ENCODE measurements at regions not wholly inside any gene's neighbourhood (a gene's known extent, or its start where the extent isn't known, plus 50 kb on each side); places are given as distances from the start of the nearest gene placed in this dataset.

DNA sequence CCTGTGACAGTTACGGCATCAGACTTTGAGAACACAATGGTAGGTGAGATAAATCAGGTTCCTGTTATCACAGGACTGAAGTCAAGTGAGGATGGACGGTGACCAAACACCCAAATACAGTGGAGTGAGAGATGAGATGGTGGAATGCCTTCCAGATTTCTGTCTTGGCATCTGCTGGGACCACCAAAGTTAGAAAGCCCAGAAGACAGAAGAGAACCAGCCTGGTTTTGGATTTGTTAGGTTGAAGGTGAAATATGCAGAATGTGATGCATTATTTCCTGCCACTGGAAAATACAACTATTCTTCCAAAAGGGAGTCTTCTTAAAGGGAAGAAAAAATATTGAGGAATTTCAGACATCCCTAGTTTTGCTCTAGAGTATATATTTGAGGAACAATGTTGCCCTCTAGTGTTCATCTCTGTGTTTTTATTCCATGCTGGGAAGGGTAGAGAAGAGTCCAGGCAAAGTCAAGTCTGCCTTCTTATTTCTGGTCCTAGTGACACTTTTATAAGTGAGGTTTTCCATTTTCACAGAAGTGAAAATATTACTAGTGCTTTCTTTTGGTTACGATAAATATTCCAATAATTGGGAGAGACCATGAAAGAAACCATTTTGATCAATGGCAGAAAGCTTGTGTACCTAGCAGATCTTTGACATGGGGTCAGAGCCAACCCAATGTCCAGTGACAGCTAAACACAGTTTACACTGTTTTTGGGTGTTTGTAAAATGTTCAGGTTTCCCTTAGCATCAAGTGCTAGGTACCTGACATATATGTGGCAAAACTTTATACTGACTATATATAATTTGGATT lies 142.3 kb upstream of the ANKH start:
- DNase-seq, result peak; percentile 51

DNA sequence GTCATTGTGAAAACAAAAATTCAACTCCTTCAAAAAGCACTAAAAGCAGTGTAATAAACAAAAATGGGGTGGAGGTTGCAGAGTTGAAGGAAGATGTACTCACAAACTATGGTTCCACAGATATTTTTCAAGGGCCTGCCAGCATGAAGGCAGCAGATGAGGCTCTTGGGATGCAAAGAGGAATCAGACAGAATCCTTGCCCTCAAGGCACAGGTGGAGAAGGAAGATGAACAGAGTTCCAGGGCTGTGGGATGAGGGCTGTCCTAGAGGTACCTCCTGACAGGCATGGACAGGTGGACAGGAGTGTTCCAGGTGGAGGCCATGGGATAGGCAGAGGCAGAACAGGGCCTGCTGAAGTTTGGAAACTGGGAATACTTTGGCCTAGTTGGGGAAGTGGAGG lies 140.5 kb upstream of the ANKH start:
- no peak for DNase-seq

DNA sequence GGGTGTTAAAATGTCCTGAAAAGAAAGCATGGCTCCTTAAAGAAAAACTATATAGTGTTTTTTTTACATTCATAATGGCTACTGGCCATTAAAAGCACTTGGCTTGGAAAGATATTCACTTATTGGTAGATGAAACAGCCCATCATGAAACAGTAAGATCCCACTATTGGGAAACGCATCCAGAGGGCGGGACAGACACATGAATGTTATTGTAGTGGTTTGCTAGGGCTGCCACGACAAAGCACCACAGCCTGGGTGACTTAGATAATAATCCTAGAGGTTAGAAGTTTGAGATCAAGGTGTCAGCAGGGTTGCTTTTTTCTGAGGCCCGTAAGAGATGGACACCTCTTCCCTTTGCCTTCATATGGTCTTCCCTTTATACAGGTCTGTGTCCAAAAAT lies 139.4 kb upstream of the ANKH start:
- no peak for DNase-seq

DNA sequence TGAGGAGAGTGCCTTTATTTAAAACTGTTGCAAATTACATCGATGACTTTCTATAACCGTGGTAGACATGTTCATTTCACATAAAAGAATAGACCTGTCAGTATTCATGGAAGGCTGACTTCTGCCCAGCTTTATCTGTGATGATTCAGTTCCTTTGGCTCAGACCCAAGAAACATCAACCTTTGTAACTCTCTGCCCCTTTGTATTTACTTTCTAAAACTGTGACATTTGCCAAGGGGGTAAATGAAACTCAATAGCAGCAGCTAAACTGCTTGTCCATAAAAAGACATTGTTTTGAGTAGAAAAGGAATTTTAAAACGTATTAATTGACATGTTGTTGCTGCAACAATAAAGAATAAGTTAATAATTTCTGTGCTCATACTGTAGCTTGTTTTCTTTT lies 137.8 kb upstream of the ANKH start:
- DNase-seq, result no peak

DNA sequence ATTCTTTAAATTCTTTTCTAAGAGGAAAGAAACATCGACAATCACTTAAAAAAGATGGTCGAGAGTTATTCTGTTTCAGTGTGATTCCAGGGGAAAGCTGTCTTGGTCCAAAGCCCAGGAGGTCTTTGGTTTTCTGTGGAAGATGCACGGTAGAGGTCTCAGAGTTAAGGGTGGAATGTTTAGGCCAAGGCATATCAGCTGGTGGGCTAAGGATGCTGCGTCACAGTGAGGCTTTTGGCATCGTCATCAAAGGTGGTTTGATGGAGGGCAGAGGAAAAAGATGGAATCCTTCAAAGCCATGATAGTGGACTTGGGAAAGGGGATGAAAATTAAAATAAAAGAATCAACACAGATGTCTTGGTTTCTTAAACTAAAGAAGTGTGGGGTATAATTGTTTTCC lies 137.3 kb upstream of the ANKH start:
- DNase-seq, result no peak

DNA sequence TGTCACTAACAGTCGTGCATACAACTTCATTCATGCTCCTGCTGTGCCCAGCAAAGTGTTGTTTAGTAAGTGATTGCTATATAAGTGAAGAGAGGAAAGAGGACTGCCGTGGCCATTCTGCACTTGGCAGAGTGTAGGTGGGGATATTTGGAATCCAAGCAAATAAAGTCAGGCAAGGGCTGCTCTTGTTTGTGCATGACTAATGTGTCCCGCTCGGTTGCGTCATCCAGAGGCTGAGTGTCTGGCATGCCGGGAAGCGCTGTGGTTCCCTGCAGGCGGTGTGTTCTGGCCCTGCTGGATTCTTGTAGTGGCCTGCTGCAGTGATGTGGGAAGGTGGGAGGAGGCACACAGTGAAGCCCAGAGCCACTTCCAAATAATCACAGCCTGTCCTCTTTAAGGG lies 136.9 kb upstream of the ANKH start:
- no peak for DNase-seq

DNA sequence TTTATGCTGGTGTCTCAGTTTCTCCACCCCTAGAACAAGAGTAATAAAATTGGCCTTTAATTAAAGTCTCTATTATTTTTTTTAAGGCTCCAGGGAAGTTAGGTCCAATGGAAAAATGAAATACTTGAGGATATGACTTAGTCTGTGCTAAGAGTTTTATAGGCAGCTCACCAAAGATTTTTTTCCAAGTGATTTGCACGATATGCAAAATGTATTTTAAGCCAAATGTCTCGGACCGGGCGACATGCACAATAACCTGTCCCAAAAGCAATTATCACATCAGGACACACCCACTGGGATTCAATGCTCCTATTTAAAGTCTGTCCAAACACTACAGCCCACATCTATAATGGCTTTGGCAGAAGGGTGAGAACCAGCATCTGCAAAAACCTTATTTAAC lies 136.1 kb upstream of the ANKH start:
- DNase-seq, result no peak

DNA sequence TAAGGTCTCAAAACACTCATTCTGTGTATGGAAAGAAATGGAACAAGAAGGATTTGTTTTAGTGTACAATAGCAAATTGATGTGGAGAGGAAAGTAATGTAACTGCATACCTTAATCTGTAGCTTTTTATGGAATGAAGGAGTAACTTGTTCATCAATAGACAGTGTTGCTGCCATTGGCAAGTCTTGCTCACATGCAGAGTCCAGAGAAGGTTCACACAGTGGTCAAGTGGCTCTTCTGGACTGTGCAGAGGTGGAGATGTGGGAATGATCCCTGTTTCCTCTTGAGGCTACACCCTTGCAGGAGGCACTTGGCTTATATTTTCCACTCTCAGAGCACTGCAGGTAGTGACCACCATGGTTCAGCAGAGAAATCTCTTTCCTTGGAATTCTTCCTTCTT lies 132.9 kb upstream of the ANKH start:
- no peak for DNase-seq

DNA sequence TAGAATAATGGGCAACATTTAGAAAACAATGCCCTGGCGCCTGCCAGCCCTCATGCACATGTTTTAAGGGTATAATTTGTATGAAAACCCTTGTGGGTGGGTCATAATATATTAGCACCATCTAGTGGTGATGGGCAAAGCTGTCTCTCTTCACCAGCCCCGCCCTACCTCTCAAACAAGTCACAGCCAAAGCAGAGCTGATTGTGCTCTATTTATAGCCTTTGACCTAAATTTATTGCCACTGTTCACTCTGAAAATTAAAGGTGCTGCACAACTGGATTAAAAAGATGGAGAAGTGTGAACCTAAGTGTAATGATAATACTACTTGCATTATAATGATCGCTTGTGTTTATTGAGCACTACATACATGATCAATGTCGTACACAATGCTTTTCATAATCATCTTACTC lies 131.9 kb upstream of the ANKH start:
- peak; percentile 80 for DNase-seq

DNA sequence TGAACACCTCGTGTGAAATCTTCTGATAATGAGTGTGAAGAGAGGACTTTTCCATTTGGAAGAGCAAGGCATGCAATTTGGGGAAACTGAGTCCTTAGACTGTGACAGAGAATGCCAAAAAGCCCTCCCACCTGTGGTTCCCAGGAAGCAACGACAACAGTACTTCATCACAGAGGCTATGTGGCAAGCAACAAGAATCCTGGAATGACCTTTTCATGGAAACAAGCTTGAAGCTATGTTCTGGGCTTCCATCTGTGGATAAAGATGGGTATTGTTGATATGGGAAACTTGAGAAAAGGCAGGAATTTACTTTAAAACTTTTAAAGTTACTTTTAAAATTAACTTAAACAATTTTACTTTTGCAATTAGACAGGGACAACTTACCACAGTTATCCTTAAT lies 131.2 kb upstream of the ANKH start:
- no peak for DNase-seq

DNA sequence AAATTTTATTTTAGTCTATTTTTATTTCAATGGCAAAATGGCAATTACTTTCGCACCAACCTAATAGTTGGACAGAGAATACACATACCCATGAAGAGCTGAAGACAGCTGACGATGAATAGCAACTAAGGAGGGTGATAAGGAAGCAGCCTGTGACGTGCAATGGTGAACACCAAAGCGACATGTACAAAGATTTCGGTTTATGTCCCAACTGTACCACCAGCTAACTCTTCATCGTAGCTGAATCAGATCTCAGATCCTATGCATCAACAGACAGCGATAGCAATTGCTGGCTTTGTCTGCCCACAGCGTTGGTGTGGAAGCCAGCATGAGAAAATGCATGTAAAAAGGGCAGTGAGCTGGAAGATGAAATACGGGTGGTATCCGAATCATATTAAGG lies 130.6 kb upstream of the ANKH start:
- no peak for DNase-seq

DNA sequence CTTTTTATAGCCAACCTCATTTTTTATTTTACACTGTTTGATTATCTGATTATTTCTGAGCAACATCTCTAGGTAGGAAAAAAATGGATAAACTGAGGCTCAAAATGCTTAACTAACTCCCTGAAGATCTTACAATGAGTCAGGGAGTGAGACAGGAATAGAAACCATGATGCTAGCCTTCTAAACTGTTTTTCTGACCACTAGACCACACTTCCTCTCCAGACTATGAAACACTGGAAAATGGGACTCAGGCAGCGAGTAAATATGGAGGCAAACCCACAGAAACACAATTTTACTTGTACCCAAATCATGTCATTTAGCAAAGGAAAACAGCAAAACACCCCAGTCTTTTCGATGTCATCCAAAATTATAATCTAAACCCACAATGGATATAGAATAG lies 129.9 kb upstream of the ANKH start:
- DNase-seq, result no peak

DNA sequence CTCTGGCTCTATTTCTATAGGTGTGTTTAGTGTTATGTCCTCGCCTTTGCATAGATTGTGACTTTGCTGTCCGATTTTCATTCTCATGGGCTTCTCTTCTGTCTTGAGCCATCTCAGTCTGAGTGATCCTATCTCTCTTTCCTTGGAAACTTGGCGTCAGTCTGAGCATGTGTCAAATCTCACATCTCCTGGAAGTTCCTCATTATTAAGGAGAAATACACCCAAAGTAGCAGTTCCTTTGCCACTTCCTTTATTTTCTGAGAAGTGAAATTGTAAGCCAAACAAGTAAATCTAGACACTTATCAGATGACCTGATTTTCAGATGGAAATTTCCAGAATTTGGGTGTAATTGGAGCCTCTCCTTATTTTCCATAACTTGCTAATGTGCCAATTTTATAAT lies 126.9 kb upstream of the ANKH start:
- DNase-seq, result no peak

DNA sequence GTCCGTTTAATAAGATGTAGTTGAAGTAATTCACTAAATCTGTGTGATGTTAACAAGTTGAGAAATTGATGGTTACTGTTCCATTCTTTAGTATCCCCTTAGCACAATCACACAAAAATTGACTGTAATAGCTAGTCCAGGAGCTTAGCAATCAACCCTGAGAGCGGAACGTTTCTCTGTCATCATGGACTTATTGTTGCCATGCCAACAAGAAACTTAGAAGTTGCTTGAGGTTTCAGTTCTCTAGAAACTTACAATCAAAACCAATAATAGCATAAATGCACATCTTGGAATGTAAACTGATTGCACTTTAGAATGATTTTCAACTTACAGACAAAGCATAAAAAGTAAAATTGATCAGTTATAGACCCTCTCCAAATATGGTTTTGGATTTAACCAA lies 125.4 kb upstream of the ANKH start:
- peak; percentile 37 for DNase-seq

DNA sequence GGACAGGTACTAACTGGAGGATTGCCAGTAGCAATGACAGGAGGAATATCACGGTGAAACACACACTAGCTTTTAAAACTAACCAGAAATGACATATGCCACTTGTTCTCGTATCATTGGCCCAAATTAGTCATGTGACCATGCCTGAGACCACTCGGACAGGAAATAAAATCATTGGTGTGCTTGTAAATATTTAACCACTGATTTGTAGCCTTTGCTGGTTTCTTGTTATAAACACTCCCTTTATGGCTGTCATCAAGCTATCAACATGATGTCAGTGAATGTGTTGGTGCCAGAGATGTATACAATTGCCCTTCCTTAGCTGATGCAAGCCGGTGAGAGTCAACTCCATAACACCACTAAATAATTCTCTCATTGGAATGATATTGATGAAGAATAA lies 123.7 kb upstream of the ANKH start:
- no peak for DNase-seq

DNA sequence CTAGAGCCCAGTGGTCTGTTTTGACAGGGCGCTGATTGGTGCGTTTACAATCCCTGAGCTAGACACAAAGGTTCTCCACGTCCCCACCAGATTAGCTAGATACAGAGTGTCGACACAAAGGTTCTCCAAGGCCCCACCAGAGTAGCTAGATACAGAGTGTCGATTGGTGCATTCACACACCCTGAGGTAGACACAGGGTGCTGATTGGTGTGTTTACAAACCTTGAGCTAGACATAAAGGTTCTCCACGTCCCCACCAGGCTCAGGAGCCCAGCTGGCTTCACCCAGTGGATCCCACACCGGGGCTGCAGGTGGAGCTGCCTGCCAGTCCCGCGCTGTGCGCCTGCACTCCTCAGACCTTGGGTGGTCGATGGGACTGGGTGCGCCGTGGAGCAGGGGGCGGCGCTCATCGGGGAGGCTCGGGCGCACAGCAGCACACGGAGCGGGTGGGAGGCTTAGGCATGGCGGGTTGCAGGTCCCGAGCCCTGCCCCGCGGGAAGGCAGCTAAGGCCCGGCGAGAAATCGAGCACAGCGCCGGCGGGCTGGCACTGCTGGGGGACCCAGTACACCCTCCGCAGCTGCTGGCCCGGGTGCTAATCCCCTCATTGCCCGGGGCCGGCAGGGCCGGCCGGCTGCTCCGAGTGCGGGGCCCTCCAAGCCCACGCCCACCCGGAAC lies 122.0 kb upstream of the ANKH start:
- peak; percentile 59 for DNase-seq

DNA sequence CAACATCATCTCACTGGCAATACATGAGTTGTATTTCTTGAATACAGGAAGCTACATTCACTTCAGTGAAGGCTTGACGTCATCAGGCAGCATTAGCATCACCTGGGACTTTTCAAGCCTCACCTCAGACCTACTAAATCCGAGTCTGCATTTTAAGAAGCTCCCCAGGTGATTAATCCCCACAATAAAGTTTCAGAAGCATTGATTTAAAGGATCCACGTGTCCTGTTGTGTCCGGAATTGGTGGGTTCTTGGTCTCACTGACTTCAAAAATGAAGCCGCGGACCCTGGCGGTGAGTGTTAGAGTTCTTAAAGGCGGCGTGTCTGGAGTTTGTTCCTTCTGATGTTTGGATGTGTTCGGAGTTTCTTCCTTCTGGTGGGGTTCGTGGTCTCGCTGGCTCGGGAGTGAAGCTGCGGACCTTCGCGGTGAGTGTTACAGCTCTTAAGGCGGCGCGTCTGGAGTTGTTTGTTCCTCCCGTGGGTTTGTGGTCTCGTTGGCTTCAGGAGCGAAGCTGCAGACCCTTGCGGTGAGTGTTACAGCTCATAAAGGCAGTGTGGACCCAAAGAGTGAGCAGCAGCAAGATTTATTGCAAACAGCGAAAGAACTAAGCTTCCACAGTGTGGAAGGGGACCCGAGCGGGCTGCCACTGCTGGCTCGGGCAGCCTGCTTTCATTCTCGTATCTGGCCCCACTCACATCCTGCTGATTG lies 121.3 kb upstream of the ANKH start:
- peak; percentile 85 for DNase-seq

DNA sequence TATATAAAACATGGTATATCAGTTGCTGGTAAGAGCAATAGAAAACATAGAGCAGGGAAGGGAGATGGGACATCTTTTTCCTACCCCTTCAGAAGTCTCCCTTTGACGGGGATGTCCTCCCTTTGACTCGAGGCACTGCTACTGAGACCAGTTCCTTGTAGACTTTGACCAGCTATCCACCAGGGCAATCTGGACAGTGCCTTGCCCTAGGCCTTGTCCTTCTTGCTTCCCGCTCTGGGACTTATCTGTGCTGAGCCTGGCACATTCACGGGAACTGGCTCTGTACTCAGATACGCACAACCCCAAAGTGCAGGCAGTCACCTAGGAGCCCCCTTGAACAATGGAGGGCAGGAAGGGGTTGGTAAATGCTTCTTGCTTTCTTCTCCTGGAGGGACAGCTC lies 116.6 kb upstream of the ANKH start:
- no peak for DNase-seq

DNA sequence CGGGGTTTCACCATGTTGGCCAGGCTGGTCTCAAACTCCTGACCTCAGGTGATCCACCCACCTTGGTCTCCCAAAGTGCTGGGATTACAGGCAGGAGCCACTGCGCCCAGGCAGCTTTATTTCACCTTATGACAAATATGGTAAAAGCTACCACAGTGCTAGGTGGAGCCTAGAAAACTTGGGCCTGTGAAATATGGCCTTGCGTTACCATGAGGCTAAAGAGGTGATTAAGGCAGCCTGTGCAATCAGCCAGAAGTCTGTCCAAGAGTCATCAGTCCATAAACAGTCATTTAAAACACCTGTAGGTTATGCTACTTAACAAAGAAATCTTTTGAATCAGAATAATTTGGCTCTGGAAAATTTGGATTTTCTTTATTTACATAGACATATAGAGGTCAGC lies 114.8 kb upstream of the ANKH start:
- DNase-seq, result no peak

DNA sequence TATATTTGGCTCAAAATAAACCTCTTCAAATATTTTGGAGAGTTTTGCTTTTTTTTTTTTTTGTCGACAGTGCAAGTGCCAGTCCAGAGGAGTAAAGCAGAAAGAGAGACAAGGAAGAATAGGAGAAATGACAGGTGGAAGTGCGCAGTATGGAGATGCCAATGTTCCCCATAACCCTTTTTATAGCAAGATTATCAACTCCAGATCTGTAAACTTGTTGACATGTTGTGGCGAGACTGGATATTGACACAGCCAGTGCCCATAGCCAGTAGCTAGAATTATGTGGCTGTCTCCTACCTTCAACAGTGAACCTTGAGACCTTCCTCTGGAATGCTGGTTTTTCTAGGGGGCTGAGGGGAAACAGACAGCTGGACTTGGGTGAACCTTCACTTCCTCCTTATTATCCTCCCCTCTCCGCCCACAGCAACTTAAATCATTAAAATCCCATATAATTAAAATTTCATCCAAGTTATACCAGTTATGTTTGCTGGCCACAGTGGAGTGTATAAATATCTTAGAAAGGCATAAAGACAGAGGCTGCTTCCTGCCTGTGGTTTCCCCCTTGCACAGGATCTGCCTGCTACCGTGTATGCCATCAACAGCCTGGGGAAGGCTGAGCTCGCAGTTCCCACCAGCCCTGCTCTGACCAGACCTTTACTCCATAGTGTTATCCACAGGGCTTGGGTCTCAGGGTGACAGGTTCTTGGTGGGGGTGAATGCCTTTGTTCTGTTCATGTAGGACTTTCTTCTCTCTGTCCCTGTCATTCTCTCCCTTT lies 112.3 kb upstream of the ANKH start:
- peak; percentile 28 for DNase-seq

DNA sequence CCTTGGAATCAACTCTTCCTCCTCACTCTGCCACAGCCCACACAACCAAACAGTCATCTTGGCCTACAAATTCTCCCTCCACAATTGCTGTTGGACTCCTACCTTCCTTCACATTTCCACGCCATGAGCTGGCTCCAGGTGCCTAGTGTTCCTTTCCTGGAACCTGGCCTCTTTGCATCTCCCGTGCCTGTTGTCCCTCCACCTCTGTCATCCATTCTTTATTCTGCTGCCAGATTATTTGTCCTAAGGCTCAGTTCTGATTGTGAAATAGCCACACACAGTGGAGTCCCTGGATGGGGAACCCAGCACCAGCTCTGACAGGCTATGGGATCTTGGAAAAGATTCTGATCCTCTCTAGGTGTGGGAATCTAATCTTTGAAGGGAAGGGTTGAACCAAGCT lies 109.1 kb upstream of the ANKH start:
- no peak for DNase-seq

DNA sequence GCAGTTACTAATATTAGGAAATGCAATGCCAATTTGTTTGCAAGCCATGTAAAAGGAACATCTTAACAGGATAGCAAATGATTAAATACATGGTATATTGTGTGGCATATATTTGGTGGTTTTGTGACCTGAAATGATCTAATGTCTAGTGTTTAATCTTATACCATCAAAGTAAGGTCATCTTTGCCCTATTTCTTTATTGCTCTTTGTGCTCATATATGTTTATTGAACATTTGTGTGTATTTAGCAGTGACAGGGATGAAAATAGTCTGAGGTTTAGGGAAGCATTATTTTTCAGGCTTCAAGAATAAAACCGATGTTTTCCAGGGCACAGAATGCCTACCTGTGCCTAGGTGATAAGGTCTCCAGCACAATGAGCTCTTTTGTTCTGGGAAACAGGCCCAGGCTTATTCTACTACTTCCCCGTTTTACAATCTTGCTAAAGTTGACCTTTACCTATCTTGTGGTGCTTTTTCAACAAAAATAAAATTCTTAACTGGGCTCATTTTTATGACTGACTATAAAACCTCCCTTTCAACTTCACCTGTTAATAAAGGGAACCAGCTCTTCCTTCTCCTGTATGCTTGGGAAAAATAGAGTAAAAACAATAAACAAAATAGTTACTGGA lies 105.6 kb upstream of the ANKH start:
- DNase-seq, result no peak

DNA sequence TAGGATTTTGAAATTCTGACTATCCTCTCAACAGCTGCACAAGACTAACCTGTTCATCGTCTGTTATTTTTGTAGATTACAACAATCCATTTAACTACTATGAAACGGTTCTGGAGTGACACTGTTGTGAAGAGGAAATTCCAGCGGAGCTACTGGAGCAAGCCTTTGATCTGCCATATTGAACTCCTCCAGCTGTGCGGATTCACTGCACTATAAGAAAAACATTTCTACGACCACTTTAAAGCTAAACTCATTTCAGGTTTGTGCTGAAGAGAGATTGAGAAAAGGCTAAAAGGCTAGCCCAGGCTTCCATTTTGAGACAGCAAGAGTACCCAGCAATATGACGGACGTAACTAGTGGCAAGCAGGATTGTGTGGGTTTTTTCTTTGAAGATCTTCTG lies 104.9 kb upstream of the ANKH start:
- DNase-seq, result no peak
